ENCODE measurements at regions not wholly inside any gene's neighbourhood (a gene's known extent, or its start where the extent isn't known, plus 50 kb on each side); places are given as distances from the start of the nearest gene placed in this dataset.

- TF ChIP-seq MLX (CRISPR knock-in tag; IDR thresholded peaks at IDR 0.05) = no peak
- peak; percentile 41; the same call in 1 of the 2 replicates for TF ChIP-seq CTCF (IDR thresholded peaks at IDR 0.05)
These were observed 53.3 kb upstream of the FAM169A start for GRCh38 chr5:74919487-74919886.
